ENCODE measurements at regions not wholly inside any gene's neighbourhood (a gene's known extent, or its start where the extent isn't known, plus 50 kb on each side); places are given as distances from the start of the nearest gene placed in this dataset.

DNA sequence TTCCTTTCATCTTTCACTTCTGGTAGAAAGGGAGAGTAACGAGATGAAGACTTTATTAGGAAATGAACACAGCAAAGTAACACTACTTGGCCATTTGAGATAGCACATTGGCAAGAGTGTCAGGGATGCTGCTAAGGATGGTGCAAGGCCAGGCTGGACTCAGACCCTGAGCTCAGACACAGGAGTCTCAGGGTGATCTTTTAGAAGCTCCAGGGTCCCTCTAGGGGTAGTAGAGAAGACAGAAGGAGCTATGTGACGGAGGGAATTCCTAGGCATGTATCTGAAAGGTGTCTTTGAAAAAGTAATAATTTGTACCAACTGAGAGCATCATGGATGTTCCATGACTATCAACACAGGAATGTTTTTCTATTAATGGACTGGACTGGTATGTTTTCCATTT is 436.5 kb downstream of the DHX35 start (continued):
- TF ChIP-seq, protein P1, sequence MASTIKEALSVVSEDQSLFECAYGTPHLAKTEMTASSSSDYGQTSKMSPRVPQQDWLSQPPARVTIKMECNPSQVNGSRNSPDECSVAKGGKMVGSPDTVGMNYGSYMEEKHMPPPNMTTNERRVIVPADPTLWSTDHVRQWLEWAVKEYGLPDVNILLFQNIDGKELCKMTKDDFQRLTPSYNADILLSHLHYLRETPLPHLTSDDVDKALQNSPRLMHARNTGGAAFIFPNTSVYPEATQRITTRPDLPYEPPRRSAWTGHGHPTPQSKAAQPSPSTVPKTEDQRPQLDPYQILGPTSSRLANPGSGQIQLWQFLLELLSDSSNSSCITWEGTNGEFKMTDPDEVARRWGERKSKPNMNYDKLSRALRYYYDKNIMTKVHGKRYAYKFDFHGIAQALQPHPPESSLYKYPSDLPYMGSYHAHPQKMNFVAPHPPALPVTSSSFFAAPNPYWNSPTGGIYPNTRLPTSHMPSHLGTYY (CRISPR knock-in tag; IDR thresholded peaks at IDR 0.05), result no peak
- TF ChIP-seq NR1H2 (CRISPR knock-in tag; IDR thresholded peaks at IDR 0.05) (no peak), SMAD3 (CRISPR knock-in tag; IDR thresholded peaks at IDR 0.05; ENCODE audit: borderline replicate concordance) (no peak), SP1 (CRISPR knock-in tag; conservative IDR thresholded peaks at IDR 0.05) (no peak), JUN (CRISPR knock-in tag; IDR thresholded peaks at IDR 0.05) (no peak), ZNF423 (CRISPR knock-in tag; IDR thresholded peaks at IDR 0.05) (no peak)
- TF ChIP-seq, protein P2, sequence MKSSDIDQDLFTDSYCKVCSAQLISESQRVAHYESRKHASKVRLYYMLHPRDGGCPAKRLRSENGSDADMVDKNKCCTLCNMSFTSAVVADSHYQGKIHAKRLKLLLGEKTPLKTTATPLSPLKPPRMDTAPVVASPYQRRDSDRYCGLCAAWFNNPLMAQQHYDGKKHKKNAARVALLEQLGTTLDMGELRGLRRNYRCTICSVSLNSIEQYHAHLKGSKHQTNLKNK (CRISPR knock-in tag; IDR thresholded peaks at IDR 0.05), result no peak
- TF ChIP-seq, protein P3, sequence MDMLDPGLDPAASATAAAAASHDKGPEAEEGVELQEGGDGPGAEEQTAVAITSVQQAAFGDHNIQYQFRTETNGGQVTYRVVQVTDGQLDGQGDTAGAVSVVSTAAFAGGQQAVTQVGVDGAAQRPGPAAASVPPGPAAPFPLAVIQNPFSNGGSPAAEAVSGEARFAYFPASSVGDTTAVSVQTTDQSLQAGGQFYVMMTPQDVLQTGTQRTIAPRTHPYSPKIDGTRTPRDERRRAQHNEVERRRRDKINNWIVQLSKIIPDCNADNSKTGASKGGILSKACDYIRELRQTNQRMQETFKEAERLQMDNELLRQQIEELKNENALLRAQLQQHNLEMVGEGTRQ (CRISPR knock-in tag; IDR thresholded peaks at IDR 0.05), result no peak

DNA sequence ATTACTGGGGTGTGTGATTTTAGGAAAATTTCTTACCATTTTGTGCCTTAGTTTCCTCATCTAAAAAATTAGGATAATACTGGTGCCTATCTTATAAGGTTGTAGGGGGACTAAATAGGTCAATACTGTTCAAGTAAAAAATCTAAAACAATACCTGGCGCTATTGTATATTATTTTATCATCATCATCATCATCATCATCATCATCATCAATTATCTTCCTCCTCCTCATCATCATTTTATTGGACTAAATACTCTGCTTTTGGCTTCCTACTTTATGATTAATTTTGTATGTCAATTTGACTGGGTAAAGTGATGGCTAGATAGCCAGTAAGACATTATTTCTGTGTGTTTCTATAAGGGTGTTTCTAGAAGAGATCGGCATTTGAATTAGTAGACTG is 435.5 kb downstream of the DHX35 start:
- H3K36me3 Mint-ChIP-seq, result no peaks in the 10 kb centered on the region
- H3K9me3 Mint-ChIP-seq, result peaks cover 6% of the 10 kb centered on the region
- ChIA-PET POLR2A (no interaction called here), CTCF (interaction anchor here (1.2 to 2.3 kb wide), 5 partner anchors 79 to 348 kb away, joined by 3 to 13 read pairs (median 8); no protein-coding TSS in a partner anchor)
- H3K4me1 Mint-ChIP-seq, result no peaks in the 10 kb centered on the region
- ATAC-seq (no peak), DNase-seq (ENCODE audit: low spot score) (no peak)
- H3K27ac Mint-ChIP-seq, result no peak overlapping the region
- no peak overlapping the region for H3K4me3 Mint-ChIP-seq
- peaks cover 2% of the 10 kb centered on the region for H3K27me3 Mint-ChIP-seq (ENCODE audit: low read depth)
- TF ChIP-seq PRRX2 (CRISPR knock-in tag; IDR thresholded peaks at IDR 0.05), result no peak
- TF ChIP-seq, protein P4, sequence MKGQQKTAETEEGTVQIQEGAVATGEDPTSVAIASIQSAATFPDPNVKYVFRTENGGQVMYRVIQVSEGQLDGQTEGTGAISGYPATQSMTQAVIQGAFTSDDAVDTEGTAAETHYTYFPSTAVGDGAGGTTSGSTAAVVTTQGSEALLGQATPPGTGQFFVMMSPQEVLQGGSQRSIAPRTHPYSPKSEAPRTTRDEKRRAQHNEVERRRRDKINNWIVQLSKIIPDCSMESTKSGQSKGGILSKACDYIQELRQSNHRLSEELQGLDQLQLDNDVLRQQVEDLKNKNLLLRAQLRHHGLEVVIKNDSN (CRISPR knock-in tag; IDR thresholded peaks at IDR 0.05), result no peak

DNA sequence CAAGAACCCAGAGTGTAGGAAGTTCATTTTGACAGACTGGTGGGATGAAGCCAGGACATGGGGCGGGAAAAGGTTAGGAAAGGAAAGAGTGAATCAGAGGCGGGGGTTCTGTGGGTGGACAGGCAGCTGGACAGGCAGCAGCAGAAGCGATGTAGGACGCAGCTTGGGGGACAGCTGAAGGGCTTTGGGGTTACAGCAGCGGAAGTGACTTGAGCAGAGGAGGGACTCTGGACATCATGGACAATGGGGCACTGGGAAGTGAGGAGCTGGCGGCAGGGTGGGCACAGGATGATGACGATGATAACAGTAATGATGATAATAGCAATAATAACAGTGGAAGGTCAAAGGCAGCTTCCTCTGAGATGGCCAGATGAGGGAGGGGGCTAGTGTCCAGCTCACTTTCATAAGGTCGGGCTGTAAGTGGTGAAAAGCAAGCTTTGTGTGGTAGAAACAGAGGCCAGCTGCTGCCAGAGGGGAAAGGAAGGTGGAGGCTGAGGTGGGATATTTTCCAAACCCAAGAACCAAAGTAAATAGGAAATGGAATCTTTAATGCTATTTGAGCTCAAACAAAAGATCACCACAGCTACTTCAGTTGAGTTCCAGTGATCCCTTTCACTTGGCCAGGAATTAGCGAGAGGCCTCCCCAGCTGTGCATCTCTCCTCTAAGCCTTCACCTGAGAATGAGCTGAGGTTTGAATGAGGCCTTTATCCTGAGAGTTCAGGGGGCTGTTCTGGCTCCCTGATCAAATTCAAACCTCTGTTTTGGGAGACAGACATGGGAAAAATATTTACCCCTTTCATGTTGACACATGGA is 433.5 kb downstream of the DHX35 start:
- Mint-ChIP-seq H3K27ac (no peak overlapping the region), H3K9me3 (no peaks in the 10 kb centered on the region), H3K4me1 (no peaks in the 10 kb centered on the region), H3K4me3 (no peak overlapping the region), H3K27me3 (ENCODE audit: low read depth) (peaks cover 2% of the 10 kb centered on the region), H3K36me3 (no peaks in the 10 kb centered on the region)
- ATAC-seq, result no peak
- CTCF ChIA-PET, result interaction anchor here (1.0 to 2.9 kb wide), 7 partner anchors 17 to 131 kb away, joined by 3 to 15 read pairs (median 4); no protein-coding TSS in a partner anchor
- POLR2A ChIA-PET, result interaction anchor here (0.9 kb wide), 1 partner anchor 10 kb away, joined by 3 read pairs; no protein-coding TSS in a partner anchor
- no peak for DNase-seq (ENCODE audit: low spot score)
- TF ChIP-seq, protein P5, sequence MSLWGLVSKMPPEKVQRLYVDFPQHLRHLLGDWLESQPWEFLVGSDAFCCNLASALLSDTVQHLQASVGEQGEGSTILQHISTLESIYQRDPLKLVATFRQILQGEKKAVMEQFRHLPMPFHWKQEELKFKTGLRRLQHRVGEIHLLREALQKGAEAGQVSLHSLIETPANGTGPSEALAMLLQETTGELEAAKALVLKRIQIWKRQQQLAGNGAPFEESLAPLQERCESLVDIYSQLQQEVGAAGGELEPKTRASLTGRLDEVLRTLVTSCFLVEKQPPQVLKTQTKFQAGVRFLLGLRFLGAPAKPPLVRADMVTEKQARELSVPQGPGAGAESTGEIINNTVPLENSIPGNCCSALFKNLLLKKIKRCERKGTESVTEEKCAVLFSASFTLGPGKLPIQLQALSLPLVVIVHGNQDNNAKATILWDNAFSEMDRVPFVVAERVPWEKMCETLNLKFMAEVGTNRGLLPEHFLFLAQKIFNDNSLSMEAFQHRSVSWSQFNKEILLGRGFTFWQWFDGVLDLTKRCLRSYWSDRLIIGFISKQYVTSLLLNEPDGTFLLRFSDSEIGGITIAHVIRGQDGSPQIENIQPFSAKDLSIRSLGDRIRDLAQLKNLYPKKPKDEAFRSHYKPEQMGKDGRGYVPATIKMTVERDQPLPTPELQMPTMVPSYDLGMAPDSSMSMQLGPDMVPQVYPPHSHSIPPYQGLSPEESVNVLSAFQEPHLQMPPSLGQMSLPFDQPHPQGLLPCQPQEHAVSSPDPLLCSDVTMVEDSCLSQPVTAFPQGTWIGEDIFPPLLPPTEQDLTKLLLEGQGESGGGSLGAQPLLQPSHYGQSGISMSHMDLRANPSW (CRISPR knock-in tag; conservative IDR thresholded peaks at IDR 0.05; ENCODE audit: low read depth), result no peak
- TF ChIP-seq, protein P3 (CRISPR knock-in tag; IDR thresholded peaks at IDR 0.05), result no peak
- TF ChIP-seq, protein P6, sequence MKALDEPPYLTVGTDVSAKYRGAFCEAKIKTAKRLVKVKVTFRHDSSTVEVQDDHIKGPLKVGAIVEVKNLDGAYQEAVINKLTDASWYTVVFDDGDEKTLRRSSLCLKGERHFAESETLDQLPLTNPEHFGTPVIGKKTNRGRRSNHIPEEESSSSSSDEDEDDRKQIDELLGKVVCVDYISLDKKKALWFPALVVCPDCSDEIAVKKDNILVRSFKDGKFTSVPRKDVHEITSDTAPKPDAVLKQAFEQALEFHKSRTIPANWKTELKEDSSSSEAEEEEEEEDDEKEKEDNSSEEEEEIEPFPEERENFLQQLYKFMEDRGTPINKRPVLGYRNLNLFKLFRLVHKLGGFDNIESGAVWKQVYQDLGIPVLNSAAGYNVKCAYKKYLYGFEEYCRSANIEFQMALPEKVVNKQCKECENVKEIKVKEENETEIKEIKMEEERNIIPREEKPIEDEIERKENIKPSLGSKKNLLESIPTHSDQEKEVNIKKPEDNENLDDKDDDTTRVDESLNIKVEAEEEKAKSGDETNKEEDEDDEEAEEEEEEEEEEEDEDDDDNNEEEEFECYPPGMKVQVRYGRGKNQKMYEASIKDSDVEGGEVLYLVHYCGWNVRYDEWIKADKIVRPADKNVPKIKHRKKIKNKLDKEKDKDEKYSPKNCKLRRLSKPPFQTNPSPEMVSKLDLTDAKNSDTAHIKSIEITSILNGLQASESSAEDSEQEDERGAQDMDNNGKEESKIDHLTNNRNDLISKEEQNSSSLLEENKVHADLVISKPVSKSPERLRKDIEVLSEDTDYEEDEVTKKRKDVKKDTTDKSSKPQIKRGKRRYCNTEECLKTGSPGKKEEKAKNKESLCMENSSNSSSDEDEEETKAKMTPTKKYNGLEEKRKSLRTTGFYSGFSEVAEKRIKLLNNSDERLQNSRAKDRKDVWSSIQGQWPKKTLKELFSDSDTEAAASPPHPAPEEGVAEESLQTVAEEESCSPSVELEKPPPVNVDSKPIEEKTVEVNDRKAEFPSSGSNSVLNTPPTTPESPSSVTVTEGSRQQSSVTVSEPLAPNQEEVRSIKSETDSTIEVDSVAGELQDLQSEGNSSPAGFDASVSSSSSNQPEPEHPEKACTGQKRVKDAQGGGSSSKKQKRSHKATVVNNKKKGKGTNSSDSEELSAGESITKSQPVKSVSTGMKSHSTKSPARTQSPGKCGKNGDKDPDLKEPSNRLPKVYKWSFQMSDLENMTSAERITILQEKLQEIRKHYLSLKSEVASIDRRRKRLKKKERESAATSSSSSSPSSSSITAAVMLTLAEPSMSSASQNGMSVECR (CRISPR knock-in tag; IDR thresholded peaks at IDR 0.05; ENCODE audit: borderline replicate concordance), result no peak
- TF ChIP-seq, protein P7, sequence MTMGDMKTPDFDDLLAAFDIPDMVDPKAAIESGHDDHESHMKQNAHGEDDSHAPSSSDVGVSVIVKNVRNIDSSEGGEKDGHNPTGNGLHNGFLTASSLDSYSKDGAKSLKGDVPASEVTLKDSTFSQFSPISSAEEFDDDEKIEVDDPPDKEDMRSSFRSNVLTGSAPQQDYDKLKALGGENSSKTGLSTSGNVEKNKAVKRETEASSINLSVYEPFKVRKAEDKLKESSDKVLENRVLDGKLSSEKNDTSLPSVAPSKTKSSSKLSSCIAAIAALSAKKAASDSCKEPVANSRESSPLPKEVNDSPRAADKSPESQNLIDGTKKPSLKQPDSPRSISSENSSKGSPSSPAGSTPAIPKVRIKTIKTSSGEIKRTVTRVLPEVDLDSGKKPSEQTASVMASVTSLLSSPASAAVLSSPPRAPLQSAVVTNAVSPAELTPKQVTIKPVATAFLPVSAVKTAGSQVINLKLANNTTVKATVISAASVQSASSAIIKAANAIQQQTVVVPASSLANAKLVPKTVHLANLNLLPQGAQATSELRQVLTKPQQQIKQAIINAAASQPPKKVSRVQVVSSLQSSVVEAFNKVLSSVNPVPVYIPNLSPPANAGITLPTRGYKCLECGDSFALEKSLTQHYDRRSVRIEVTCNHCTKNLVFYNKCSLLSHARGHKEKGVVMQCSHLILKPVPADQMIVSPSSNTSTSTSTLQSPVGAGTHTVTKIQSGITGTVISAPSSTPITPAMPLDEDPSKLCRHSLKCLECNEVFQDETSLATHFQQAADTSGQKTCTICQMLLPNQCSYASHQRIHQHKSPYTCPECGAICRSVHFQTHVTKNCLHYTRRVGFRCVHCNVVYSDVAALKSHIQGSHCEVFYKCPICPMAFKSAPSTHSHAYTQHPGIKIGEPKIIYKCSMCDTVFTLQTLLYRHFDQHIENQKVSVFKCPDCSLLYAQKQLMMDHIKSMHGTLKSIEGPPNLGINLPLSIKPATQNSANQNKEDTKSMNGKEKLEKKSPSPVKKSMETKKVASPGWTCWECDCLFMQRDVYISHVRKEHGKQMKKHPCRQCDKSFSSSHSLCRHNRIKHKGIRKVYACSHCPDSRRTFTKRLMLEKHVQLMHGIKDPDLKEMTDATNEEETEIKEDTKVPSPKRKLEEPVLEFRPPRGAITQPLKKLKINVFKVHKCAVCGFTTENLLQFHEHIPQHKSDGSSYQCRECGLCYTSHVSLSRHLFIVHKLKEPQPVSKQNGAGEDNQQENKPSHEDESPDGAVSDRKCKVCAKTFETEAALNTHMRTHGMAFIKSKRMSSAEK (CRISPR knock-in tag; IDR thresholded peaks at IDR 0.05; ENCODE audit: borderline replicate concordance), result no peak

Data from WTC11 (cell line).